K562 (cell line): ENCODE measurements at regions not wholly inside any gene's neighbourhood (a gene's known extent, or its start where the extent isn't known, plus 50 kb on each side); places are given as distances from the start of the nearest gene placed in this dataset.

ENCODE experiments used
- ATAC-seq: fragments of 200-7000 bp; cut with Tn5 transposase; 3 replicates; pipeline ENCODE4 v1.9.1; 2020; ENCODE audit warnings: moderate library complexity
- BruUV-seq: library from RNA; stranded (reverse); fragments of 400-500 nt; replicated peaks from 2 replicates; lab custom pipeline; 2021; lab: Mats Ljungman, UMichigan
- CTCF ChIA-PET: fragments of 300-600 bp; formaldehyde crosslinking; extraction: SDS; loops from one replicate; lab custom pipeline; 2021; ENCODE audit warnings: low intra/inter-chr PET ratio; lab: Yijun Ruan, JAX
- POLR2A ChIA-PET: fragments of 300-600, 350-650 bp; sonication (Branson Sonifier 250); formaldehyde crosslinking; extraction: SDS; loops from one replicate; lab custom pipeline; 2021; ENCODE audit warnings: antibody characterized with exemption, inconsistent platforms; lab: Yijun Ruan, JAX
- DNase-seq, 4 experiments: peaks; one replicate each; pipeline versions ENCODE4 v3.0.0 to v3.0.0-alpha.2; 2011 to 2018; ENCODE audit warnings: low spot score in 3 of 4, mixed read lengths in 3 of 4; ENCODE audit errors: extremely low read depth in 1 of 4
- FAIRE-seq: peaks from 2 replicates; lab custom pipeline; 2011; peaks lifted over from hg19 to GRCh38; lab: Jason Lieb, UNC
- H2AFZ ChIP-seq: 2 replicates; pipeline ENCODE4 v1.6.0; 2011; ENCODE audit warnings: low read depth, low read length, control low read depth, inconsistent platforms
- H3K27ac ChIP-seq: fragments of 200-600 bp; 3 replicates; pipeline ENCODE4 v1.8.0; 2011; ENCODE audit warnings: low read depth, mild to moderate bottlenecking, control low read depth, inconsistent platforms, low read length, moderate library complexity, mixed read lengths; ENCODE audit errors: extremely low read depth
- H3K27me3 ChIP-seq, 2 experiments: fragments of 300-600 bp in 1 of 2; 2 replicates in 1 of 2; 3 replicates in 1 of 2; pipeline versions ENCODE4 v1.6.0 to v1.8.0; 2011; ENCODE audit warnings: inconsistent platforms in 2 of 2, low read length in 2 of 2, mild to moderate bottlenecking in 1 of 2, mixed read lengths in 1 of 2, moderate library complexity in 1 of 2; ENCODE audit not compliant: control insufficient read depth in 2 of 2, insufficient read depth in 2 of 2
- H3K36me3 ChIP-seq: fragments of 300-600 bp; 3 replicates; pipeline ENCODE4 v1.8.0; 2011; ENCODE audit warnings: mild to moderate bottlenecking, low read length, inconsistent platforms; ENCODE audit not compliant: control insufficient read depth, insufficient read depth
- H3K4me1 ChIP-seq, 2 experiments: fragments of 200-600 bp in 1 of 2; replicated peaks in 1 of 2; 2 replicates in 1 of 2; 3 replicates in 1 of 2; pipeline versions ENCODE4 v1.5.1 to v1.8.0; 2011; ENCODE audit warnings: inconsistent platforms in 2 of 2, low read length in 2 of 2, mild to moderate bottlenecking in 1 of 2, mixed read lengths in 1 of 2, moderate library complexity in 1 of 2; ENCODE audit not compliant: control insufficient read depth in 2 of 2, insufficient read depth in 2 of 2
- H3K4me2 ChIP-seq: 2 replicates; pipeline ENCODE4 v1.6.1; 2011; ENCODE audit warnings: low read length, control low read depth, inconsistent platforms, mixed read lengths; ENCODE audit not compliant: insufficient read depth
- H3K4me3 ChIP-seq: fragments of 200-600 bp; sonication (generic), shearing (Covaris generic); 2 replicates; pipeline ENCODE4 v1.5.1; 2016; ENCODE audit warnings: control low read depth, inconsistent platforms
- H3K79me2 ChIP-seq: fragments of 200-600 bp; 3 replicates; pipeline ENCODE4 v1.8.0; 2011; ENCODE audit warnings: low read length, inconsistent platforms; ENCODE audit not compliant: control insufficient read depth, insufficient read depth
- H3K9ac ChIP-seq, 2 experiments: 2 replicates each; pipeline versions ENCODE4 v1.6.0 to v1.6.1; 2011; ENCODE audit warnings: low read depth in 2 of 2, low read length in 2 of 2, control low read depth in 1 of 2, inconsistent platforms in 1 of 2, mild to moderate bottlenecking in 1 of 2, mixed read lengths in 1 of 2; ENCODE audit not compliant: insufficient read depth in 1 of 2
- H3K9me1 ChIP-seq: one replicate; pipeline ENCODE4 v1.6.0; 2011; ENCODE audit warnings: inconsistent platforms, mild to moderate bottlenecking, low read length, moderate library complexity; ENCODE audit not compliant: control insufficient read depth, insufficient read depth
- H3K9me3 ChIP-seq: replicated peaks from 2 replicates; pipeline ENCODE4 v1.5.1; 2011; ENCODE audit warnings: low read depth, low read length, inconsistent platforms; ENCODE audit not compliant: control insufficient read depth, insufficient read depth
- H4K20me1 ChIP-seq: replicated peaks from 2 replicates; pipeline ENCODE4 v1.6.1; 2011; ENCODE audit warnings: low read length, inconsistent platforms, mixed read lengths; ENCODE audit not compliant: control insufficient read depth, insufficient read depth
- GMEB1 ChIP-seq: fragments of 250-450 bp; sonication (Bioruptor Pico); IDR thresholded peaks from 2 replicates; pipeline ENCODE4 v1.4.0; 2020; ENCODE audit warnings: mild to moderate bottlenecking
- RUNX1 ChIP-seq: sonication (generic); IDR thresholded peaks from 2 replicates; pipeline ENCODE4 v1.6.1; 2016; ENCODE audit warnings: antibody characterized with exemption, low read depth
- ZKSCAN3 ChIP-seq: fragments of 250-450 bp; sonication (Bioruptor Pico); IDR thresholded peaks from 2 replicates; pipeline ENCODE4 v1.4.0; 2020
- ZNF561 ChIP-seq: fragments of 450-650 bp; formaldehyde crosslinking; conservative IDR thresholded peaks from 2 replicates; pipeline ENCODE4 v1.4.0; 2020; ENCODE audit warnings: mild to moderate bottlenecking, moderate library complexity
- WGBS: fragments of 100-300 bp; shearing (Covaris generic); methylation state at CpG from one replicate; pipeline ENCODE4 v1.1.6; 2016; ENCODE audit warnings: low coverage, mixed read lengths; ENCODE audit not compliant: insufficient coverage; ENCODE audit errors: missing lambda C conversion rate; 5-methylcytosine and 5-hydroxymethylcytosine counted together
- in situ Hi-C: fragments of 300-500 bp; cut with MboI; formaldehyde crosslinking; loops from 4 replicates; pipeline ENCODE4 v1.15.0; 2018; ENCODE audit warnings: inconsistent platforms, mixed read lengths
- intact Hi-C: fragments of 100-400 bp; cut with micrococcal nuclease; formaldehyde crosslinking; loops from 2 replicates; pipeline ENCODE4 v1.14.2; 2022
- TF ChIP-seq, protein P1 (sequence below): fragments of 250-450 bp; sonication (Bioruptor Pico); IDR thresholded peaks from 2 replicates; pipeline ENCODE4 v1.4.0; 2020
- TF ChIP-seq, protein P2 (sequence below): fragments of 250-450 bp; sonication (Bioruptor Pico); IDR thresholded peaks from 2 replicates; pipeline ENCODE4 v1.8.0; 2021; ENCODE audit warnings: borderline replicate concordance, mild to moderate bottlenecking, moderate library complexity; ENCODE audit not compliant: poor library complexity, severe bottlenecking

GRCh38 chr15:77685082-77685815 is 52.5 kb upstream of the LINGO1 start:
- no peak overlapping the region for H3K4me3 ChIP-seq
- WGBS = 0% methylated on average over 6 of the region's 7 CpGs
- peaks cover 8% of the 10 kb centered on the region; the same call in 1 of the 2 replicates for H4K20me1 ChIP-seq
- intact Hi-C loops (no loop called here), in situ Hi-C loops (no loop called here)
- no peaks in the 10 kb centered on the region; a peak in 1 of 5 replicates for H3K4me1 ChIP-seq
- no peaks in the 10 kb centered on the region for H3K79me2 ChIP-seq
- TF ChIP-seq, protein P1, sequence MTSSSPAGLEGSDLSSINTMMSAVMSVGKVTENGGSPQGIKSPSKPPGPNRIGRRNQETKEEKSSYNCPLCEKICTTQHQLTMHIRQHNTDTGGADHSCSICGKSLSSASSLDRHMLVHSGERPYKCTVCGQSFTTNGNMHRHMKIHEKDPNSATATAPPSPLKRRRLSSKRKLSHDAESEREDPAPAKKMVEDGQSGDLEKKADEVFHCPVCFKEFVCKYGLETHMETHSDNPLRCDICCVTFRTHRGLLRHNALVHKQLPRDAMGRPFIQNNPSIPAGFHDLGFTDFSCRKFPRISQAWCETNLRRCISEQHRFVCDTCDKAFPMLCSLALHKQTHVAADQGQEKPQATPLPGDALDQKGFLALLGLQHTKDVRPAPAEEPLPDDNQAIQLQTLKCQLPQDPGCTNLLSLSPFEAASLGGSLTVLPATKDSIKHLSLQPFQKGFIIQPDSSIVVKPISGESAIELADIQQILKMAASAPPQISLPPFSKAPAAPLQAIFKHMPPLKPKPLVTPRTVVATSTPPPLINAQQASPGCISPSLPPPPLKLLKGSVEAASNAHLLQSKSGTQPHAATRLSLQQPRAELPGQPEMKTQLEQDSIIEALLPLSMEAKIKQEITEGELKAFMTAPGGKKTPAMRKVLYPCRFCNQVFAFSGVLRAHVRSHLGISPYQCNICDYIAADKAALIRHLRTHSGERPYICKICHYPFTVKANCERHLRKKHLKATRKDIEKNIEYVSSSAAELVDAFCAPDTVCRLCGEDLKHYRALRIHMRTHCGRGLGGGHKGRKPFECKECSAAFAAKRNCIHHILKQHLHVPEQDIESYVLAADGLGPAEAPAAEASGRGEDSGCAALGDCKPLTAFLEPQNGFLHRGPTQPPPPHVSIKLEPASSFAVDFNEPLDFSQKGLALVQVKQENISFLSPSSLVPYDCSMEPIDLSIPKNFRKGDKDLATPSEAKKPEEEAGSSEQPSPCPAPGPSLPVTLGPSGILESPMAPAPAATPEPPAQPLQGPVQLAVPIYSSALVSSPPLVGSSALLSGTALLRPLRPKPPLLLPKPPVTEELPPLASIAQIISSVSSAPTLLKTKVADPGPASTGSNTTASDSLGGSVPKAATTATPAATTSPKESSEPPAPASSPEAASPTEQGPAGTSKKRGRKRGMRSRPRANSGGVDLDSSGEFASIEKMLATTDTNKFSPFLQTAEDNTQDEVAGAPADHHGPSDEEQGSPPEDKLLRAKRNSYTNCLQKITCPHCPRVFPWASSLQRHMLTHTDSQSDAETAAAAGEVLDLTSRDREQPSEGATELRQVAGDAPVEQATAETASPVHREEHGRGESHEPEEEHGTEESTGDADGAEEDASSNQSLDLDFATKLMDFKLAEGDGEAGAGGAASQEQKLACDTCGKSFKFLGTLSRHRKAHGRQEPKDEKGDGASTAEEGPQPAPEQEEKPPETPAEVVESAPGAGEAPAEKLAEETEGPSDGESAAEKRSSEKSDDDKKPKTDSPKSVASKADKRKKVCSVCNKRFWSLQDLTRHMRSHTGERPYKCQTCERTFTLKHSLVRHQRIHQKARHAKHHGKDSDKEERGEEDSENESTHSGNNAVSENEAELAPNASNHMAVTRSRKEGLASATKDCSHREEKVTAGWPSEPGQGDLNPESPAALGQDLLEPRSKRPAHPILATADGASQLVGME = no peak
- no peak for TF ChIP-seq GMEB1 (CRISPR knock-in tag)
- no peak for TF ChIP-seq ZNF561 (CRISPR knock-in tag)
- no peak for TF ChIP-seq ZKSCAN3 (CRISPR knock-in tag)
- TF ChIP-seq RUNX1 = no peak
- TF ChIP-seq, protein P2, sequence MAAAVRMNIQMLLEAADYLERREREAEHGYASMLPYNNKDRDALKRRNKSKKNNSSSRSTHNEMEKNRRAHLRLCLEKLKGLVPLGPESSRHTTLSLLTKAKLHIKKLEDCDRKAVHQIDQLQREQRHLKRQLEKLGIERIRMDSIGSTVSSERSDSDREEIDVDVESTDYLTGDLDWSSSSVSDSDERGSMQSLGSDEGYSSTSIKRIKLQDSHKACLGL (CRISPR knock-in tag) = no peak
- H3K9me3 ChIP-seq = no peaks in the 10 kb centered on the region
- ChIA-PET POLR2A (interaction anchor here (0.6 kb wide), 1 partner anchor 1536 kb away, joined by 3 read pairs; no protein-coding TSS in a partner anchor), CTCF (no interaction called here)
- no peak for FAIRE-seq
- H2AFZ ChIP-seq = no peak overlapping the region
- H3K27me3 ChIP-seq = peaks cover 10 to 66% of the 10 kb centered on the region in 2 experiments; a peak in 4 of 5 replicates
- H3K27ac ChIP-seq = no peak overlapping the region
- H3K4me2 ChIP-seq = no peak overlapping the region
- DNase-seq = no peak
- H3K9me1 ChIP-seq = no peaks in the 10 kb centered on the region
- H3K36me3 ChIP-seq = no peaks in the 10 kb centered on the region
- ATAC-seq = no peak
- no peak overlapping the region for H3K9ac ChIP-seq
- no TSS peak for BruUV-seq
